ENCODE measurements at regions not wholly inside any gene's neighbourhood (a gene's known extent, or its start where the extent isn't known, plus 50 kb on each side); places are given as distances from the start of the nearest gene placed in this dataset.

DNA sequence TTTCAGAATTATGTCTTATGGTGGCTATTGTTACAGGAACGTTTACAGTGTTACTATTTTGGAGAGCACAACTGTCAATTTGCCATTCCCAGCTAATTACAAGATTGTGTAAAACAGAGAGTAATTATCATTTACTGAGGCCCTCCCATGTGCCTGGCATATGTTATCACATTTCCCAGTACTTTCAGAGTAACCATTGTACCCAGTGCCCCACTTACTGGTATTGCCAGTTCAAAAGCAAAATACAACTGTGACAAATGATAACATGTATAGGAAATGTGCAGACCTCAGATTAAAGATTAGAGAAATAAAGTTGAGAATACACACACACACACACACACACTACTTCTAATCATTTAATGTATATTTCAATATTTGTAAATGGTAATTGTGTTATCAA is 572.5 kb downstream of the POM121L12 start:
- Histone ChIP-seq H2BK20ac (ENCODE audit: low read depth, low read length) (no peak overlapping the region), H3K4me3 (ENCODE audit: insufficient read depth, low read depth, low read length) (no peak overlapping the region), H2BK120ac (ENCODE audit: low read depth, low read length) (no peak overlapping the region), H4K5ac (ENCODE audit: low read depth, low read length) (no peak overlapping the region), H3K18ac (ENCODE audit: low read depth, low read length) (no peak overlapping the region), H3K4me2 (ENCODE audit: low read depth, low read length) (no peak overlapping the region), H3K27me3 (ENCODE audit: control insufficient read depth, insufficient read depth, low read length) (no peaks in the 10 kb centered on the region), H3K9me3 (ENCODE audit: control insufficient read depth, insufficient read depth, low read length) (peaks cover 7% of the 10 kb centered on the region), H3K27ac (ENCODE audit: insufficient read depth, low read length) (no peak overlapping the region), H4K20me1 (ENCODE audit: insufficient read depth, low read length) (no peaks in the 10 kb centered on the region), H2BK5ac (ENCODE audit: low read depth, low read length, poor library complexity, severe bottlenecking) (no peak overlapping the region), H3K4me1 (ENCODE audit: control insufficient read depth, insufficient read depth, low read length) (no peaks in the 10 kb centered on the region), H3K23ac (ENCODE audit: low read depth, low read length) (no peak overlapping the region), H3K56ac (ENCODE audit: extremely low read depth, insufficient read depth, low read length) (no peak overlapping the region), H3K9ac (ENCODE audit: low read depth, low read length) (no peak overlapping the region), H4K91ac (ENCODE audit: insufficient read depth, low read depth, low read length) (no peak overlapping the region), H2AK5ac (ENCODE audit: low read depth, low read length) (no peak overlapping the region), H3K4ac (ENCODE audit: low read depth, low read length) (no peak overlapping the region), H2BK15ac (ENCODE audit: low read depth, low read length) (no peak overlapping the region), H3K9me1 (ENCODE audit: insufficient read depth, low read length) (no peaks in the 10 kb centered on the region), H3K79me1 (ENCODE audit: low read depth in 1 of 2, low read length in 2 of 2) (no peaks in the 10 kb centered on the region), H3K14ac (replicated peaks; ENCODE audit: low read depth, low read length) (no peak overlapping the region), H3K36me3 (ENCODE audit: control insufficient read depth, insufficient read depth, low read length) (no peaks in the 10 kb centered on the region), H2AK9ac (replicated peaks; ENCODE audit: low read depth, low read length, poor library complexity) (no peak overlapping the region), H4K8ac (ENCODE audit: low read depth in 2 of 2, low read length in 2 of 2) (no peak overlapping the region), H2AFZ (replicated peaks; ENCODE audit: low read length, poor library complexity) (no peak overlapping the region)
- TF ChIP-seq MXI1 (IDR thresholded peaks at IDR 0.05; ENCODE audit: borderline replicate concordance, low read depth, low read length) = no peak
- TF ChIP-seq MAFK (IDR thresholded peaks at IDR 0.05; ENCODE audit: low read depth, low read length) = no peak
- no peak for TF ChIP-seq BHLHE40 (IDR thresholded peaks at IDR 0.05; ENCODE audit: low read depth, low read length)
- TF ChIP-seq CEBPB (IDR thresholded peaks at IDR 0.05; ENCODE audit: low read depth, low read length) = no peak
- TF ChIP-seq POLR2A (IDR thresholded peaks at IDR 0.05; ENCODE audit: low read depth, low read length) = no peak
- TF ChIP-seq FOS (IDR thresholded peaks at IDR 0.05; ENCODE audit: low read depth, low read length) = no peak
- TF ChIP-seq CTCF (conservative IDR thresholded peaks at IDR 0.05; ENCODE audit: low read depth, low read length) = no peak
- no peak for TF ChIP-seq ELK1 (IDR thresholded peaks at IDR 0.05; ENCODE audit: borderline replicate concordance, low read depth, low read length)
- TF ChIP-seq RFX5 (IDR thresholded peaks at IDR 0.05; ENCODE audit: low read depth, low read length) = no peak
- no peak for TF ChIP-seq MAZ (IDR thresholded peaks at IDR 0.05; ENCODE audit: borderline replicate concordance, low read depth, low read length)
- intact Hi-C loops (cut with micrococcal nuclease) (no loop called here), dilution Hi-C loops (cut with HindIII; ENCODE audit: low sequenced_read_pairs, unreplicated experiment) (no loop called here), in situ Hi-C loops (cut with MboI; ENCODE audit: low sequenced_read_pairs) (no loop called here)
- DNase-seq = no peak
- BruUV-seq (replicated peaks) = no TSS peak
- ATAC-seq (ENCODE audit: low read depth) = no peak
- ChIA-PET POLR2A (ENCODE audit: unreplicated experiment) (no interaction called here), CTCF (no interaction called here)
- no CpG with 5 or more reads among the region's 1 CpG for WGBS, 2 experiments (ENCODE audit: extremely low coverage in 2 of 2, insufficient read length in 1 of 2)
